Left forelimb (tissue), 1 donor: ENCODE measurements at regions not wholly inside any gene's neighbourhood (a gene's known extent, or its start where the extent isn't known, plus 50 kb on each side); places are given as distances from the start of the nearest gene placed in this dataset.
A peak's percentile ranks its signal among the peaks of the same experiment; 100 is the strongest.
"Not testable (repeated sequence)": the region's sequence is repeated elsewhere in the genome, so short reads cannot be mapped to it uniquely, and the experiment has no call there.

Experiments
- DNase-seq: peaks from one replicate; pipeline ENCODE4 v3.0.0-alpha.2; 2018; ENCODE audit warnings: low spot score

DNA sequence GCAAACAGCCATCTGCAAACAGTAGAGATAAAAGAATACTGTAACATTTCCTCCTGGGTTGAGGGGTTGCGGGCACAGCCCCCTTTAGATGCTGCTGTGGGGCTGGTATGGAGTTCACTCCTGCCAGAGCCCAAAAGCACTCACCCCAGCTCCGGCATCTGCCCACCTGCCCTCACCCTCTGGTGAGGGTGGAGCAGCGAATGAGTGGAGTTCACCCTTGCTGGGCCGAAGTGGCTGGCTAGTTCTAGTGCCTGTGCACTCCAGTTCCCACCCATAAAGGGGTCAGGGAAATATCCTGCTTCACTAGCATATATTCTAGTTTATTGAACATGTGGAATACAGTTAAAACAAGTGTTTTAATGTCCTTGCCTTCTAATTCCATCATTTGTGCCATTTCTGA, 209.7 kb upstream of the SGO1 start:
- DNase-seq, result no peak

DNA sequence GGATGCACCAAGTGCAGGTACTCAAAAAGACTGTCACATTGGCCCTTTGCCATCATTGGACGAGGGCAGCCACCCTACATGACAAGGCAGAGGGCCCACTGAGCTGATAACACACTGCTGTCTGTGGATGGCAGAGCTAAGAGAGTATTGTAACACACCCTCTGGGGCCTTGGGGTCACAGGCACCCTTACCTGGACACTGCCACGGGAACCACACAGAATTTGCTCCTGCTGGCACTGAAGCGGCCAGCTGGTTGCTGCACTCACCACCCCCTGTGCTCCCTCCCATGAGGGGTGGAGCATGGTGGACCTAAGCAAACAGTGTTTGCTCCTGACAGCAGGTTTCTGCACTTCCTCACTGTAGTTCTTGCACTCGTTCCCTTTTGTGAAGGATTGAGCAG, 208.2 kb upstream of the SGO1 start:
- no peak for DNase-seq

DNA sequence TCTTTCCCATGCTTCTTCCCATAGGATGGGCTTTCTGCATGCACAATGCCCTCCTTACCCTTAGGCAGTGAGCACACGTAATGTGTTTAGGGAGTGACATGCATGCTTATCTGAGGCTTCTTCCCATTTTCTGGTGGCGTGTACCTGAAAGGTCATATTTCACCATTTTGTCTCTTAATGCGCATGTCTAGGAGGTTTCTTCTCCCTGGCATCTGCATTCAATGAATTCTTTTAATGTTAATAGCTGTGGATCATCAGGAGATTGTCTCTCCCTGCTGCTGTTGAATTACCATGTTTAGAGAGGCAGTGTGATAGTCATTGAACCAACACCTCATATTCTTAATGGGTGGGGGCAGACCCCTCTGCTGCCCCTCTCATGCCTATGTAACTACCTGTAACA, 205.6 kb upstream of the SGO1 start:
- no peak for DNase-seq

DNA sequence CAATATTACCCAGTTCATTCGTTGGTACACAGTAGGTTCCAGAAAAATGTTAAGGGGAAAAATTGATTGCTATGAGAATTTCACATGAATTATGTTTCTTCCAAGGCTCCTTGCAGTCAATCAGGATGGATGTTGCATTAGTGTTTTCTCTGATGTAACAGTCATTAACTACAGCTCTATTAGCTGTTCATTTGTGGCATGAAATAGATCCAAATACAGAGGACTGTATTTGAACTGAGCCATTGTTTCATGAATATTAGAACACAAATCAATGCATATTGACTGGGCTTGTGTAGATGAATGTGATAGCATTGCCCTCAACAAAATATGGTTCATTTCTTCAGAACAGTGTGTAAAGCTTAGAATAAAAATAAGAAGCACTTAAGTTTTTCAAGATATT, 203.0 kb upstream of the SGO1 start:
- DNase-seq, result no peak

DNA sequence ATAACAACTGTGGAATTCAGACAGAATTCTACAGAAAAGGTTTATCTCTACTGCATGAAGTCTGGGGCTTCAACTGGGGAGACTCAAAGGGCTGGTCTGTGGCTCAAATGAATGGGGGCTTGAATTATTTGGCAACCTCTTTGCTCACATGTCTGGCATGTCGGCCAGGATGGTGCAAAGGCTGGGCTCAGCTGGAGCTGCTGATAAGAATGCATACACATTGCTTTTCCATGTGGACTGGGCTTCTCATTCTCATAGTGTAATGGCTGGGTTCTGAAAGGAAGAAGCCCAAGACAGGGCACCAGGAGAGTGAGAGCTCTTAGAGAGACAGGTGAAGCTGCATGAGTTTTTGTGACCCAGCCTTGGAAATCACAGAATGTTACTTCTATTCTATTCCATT, 194.3 kb upstream of the SGO1 start:
- no peak for DNase-seq

DNA sequence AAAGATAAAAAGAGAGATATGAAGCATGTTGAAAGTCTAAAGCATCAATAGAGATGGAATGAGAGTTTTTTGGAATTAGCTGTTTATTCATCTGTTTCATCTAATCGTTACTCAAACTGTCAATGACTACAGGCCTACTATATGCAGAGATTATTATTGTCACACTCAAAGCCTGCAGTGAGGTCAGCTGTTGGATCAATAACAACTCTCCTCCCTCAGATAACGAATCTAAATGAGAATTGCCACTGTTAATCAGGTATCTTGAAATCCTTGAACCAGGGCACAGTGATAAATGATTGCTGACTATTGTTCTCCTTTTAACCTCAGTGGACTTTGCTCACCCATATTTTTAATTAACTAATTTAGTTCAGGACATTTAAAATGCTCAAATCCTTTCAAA, 192.3 kb upstream of the SGO1 start:
- no peak for DNase-seq

DNA sequence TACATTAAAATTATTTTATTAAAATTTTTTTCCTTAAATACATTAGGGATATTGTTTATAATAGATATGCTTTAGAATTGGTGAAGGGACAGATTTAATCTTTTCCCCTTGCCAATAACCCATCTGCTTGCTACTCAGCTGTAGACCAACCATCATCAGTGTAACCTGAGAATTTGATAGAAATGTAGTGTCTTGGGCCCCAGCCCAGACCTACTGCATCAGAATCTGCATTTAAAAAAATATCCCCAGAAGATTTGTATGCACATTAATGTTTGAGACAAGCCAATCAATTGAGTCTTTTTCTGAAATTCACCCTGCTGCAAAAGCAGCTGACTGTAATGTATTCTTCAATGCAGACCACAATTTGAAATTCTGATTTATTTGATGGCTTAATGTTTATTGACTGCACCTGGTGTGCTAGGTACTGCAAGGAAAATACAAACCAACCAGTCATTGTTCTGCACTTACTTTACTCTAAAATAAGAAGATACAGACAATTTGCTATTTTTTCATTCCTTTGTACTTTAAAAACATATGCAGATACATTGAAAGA, 190.7 kb upstream of the SGO1 start:
- DNase-seq, result no peak

DNA sequence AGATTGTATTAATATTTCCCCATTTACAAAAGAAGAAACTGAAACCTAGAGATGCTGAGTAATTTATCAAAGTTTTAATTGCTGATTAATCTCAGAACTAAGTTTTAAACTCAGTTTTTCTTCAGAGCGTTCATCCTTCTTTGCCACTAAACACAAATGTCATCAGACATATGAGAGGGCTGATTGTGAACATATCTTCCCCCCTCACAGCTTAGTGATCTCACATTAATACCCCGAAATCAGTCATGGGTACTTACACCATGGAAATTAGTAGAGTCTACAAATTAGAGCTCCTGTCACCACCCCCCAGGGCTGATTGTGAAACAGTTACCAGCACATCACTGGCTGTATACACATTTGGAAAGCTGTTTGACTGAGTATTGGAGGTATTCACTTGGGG, 189.3 kb upstream of the SGO1 start:
- DNase-seq, result no peak

DNA sequence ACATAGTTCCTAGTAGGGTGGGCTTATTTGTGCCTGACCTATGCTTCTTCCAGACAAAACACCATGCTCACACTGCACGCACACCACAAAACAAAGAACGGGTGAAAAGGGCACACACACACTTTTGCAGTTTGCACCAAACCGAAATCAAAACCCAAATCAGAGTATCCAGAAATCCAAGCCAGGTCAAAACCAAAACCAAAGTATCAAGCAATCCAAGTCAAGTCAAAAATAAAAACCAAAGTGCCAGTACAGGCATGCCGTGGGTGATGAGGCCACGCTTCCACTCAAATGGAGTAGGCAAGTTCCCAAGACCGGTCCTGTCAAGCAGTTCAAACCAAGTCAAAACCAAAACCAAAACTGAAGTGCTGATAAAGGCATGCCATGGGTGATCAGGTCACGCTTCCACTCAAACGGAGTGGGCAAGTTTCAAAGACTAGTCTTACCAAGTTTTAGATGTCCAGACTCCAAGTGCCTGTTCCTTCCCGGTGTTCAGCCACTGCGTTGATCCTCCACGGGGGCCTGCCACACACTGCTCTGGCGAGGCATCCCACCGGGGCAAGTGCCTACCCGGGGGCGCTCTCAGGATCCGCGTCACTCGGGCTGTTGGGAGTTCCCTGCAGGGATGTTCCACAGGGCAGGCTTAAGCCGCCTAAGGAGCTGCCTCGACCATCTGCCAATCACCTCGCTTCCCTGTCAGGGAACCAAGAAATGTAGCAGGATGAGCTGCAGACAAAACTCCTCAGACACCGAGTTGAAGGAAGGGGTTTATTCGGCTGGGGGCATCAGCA, 184.5 kb upstream of the SGO1 start:
- DNase-seq, result not testable (repeated sequence)

DNA sequence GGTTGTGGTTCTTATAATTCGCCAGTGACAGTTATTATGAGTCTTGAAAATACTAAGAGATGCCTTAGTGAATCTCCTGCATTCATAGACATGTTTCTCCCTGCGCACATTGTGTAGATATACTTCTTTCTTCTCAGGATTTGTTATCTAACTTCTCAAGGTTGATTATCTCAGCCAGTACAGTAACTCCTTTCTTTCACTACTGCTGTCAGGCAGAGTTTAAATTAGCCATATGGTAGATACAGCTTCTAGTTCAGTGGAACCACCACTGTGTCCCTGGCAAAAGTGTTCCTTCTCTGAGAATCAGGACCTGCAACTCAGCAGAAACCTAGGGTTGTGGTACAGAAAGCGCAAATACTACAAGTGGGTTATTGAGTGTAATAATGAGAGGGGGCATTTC, 175.0 kb upstream of the SGO1 start:
- no peak for DNase-seq

DNA sequence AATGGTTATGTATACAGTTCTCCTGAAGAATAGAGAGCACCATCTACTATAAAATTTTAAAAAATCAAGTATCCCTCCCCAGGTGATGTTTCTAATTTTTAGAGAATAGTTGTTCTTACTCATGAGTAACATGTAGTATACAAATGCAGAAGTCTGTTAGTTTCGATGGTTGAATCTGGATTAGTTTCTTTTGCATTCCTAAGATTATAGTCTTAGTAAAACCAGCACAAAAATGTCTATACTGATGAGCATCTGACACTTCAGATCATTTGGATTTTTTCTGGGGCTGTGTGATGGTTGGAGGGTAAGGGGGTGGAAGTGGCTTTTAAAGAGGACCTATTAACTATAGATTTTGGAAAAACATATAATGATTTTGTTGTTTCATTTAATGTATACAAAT, 167.3 kb upstream of the SGO1 start:
- DNase-seq, result no peak

DNA sequence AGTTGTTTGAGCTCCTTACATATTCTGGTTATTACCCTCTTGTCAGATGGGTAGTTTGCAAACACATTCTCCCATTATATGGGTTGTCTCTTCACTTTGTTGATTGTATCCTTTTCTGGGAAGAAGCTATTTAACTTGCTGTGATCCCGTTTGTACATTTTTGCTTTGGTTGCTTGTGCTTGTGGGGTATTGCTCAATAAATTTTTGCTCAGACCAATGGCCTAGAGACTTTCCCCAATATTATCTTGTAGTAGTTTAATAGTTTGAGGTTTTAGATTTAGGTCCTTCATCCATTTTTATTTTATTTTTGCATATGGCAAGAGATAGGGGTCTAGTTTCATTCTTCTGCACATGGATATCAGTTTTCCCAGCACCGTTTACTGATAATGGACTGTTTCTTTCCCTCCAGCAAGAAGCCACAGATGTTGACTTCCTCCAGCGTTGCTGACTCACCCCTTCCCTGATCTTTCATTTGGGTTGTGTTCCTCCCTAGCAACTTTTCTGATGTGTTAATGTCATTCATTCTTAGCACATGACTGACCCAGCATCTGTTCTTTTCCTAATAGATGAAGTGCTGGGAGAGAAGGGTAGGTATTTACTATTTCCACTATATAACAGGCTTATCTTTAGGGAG, 166.7 kb upstream of the SGO1 start:
- DNase-seq, result no peak

DNA sequence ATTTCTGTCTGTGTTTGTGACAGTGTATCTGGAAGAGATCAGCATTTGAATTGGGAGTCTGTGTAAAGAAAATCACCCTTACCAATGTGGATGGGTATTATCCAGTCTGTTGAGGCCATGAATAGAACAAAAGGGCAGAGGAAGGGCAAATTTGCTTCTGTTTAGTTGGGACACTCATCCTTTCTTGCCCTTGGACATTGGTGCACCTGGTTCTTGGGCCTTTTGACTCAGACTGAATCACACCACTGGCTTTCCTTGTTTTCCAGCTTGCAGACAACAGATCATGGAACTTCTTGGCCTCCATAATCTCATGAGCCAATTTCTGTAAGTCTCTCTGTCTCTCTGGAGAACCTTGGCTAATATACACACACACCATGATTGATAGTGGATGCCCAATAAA, 164.4 kb upstream of the SGO1 start:
- DNase-seq, result no peak

DNA sequence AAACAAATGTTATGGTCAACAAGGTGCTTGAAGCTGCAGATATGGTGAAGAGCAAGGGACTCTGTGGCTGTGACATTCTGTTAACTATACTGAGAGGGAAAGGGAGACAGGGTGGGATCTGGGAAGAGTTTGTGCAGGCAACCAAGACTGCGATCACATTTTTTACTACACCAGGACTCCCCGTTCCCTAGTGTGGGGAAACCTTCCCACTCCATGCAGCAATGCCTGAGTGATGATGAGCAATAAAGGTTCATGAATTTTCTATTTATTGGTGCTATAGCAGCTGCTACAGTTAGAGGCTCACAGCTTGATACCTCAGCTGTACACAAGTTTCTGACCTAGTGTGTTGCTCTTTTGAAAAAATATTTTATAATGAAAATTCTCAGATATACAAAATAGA, 160.9 kb upstream of the SGO1 start:
- DNase-seq, result no peak

DNA sequence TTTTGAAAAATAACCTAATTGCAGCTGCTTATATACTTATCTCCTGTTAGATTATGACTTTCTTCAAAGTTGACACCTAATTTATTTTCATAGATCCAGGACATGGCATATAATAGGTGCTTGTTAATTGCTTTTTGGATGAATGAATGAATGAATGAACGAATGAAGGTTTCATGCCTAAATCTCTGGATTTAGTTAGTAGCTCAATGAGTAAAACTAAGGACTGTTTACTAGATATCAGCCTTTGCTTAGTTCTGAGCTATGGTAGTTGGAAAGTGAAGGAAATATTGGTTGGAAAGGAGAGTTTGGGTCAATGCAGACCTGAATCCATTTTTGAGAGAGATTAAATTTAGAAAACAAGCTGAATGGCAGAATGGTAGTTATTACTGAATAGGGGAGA, 160.4 kb upstream of the SGO1 start:
- DNase-seq, result no peak

DNA sequence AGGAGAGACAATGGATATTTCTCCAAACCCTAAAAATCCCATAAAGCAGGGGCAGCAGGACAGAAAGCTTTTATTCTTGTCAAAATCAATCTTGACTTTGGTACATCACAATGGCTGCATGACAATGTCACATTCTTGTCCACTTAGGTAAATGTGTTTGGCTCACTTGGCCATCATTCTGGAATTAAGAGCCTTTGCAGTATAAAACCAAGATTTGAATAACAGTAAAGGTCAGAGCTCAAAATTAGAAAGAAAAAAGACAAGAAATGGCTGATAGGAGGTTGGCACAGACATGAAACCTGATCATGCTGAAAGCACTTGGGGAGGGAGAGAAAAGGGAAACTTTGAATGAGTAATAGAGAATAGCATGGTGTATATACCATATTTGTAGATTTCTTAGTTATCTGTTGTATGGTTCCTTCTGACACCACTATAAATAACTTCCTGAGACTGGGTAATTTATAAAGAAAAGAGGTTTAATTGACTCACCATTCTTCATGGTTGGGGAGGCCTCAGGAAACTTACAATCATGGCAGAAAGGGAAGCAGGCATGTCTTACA, 158.5 kb upstream of the SGO1 start:
- no peak for DNase-seq

DNA sequence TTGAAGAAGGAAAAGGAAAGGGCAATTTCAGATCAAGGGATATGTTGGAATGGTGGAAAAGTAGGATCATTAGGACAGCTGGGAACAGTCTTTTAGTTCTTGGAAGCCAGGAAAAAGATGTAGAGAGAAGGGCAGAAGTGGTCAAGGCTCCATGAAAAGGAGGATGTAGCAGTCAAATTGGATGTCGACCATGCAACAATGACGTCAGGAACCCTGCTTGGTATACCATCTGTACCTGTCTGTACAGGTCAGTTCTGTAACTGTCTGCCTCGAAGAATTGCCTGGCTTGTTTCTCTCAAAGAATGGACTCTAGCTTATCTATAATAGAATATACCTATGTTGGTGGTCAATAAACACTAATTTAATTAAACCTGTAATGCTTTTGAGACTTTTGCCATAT, 157.8 kb upstream of the SGO1 start:
- DNase-seq, result no peak

DNA sequence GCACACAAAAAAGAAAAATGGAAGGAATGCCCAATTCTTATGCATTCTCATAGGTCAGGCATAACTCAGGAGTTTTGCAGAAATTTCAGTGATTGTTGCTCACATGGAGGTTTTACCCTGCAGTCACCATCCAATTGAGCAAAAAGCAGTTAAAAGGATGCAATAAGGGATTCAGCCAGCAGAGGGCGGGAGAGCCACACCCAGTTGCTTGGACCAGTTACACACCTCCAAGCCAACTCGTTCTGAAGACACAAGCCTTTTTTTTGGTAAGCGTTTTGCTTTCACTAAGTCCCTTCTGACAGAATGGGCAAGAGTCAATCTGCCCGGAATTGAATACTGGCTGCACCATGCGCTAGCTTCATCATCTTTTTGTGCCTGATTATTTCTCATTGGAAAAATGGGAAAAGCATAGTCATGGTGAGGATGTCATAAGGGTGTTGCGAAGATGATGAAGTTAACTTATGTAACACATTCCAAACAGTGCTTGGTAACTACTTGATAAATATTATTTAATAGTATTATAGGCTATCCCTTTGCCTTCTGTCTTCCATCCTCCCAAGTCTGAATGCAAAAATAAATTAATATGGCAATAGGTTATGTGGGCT, 154.4 kb upstream of the SGO1 start:
- DNase-seq, result peak; percentile 84

DNA sequence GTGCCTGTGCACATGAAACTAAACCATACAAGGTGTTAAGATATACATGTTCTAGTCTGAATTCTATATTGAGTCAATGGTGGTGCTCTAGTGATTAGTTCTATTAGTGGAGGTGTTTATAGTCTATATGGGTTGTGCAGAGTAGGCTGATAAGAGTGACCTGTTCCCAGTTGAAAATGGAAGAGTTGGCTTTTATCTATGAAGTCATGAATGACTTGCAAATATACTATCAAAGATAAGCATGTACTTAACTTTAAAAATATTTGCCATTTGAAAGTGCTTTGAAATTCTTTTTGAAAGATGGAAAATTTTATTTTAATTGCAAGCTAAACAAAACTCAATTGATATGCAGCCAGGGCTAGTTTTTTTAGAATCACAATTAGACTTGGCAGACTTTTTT, 150.6 kb upstream of the SGO1 start:
- DNase-seq, result no peak

DNA sequence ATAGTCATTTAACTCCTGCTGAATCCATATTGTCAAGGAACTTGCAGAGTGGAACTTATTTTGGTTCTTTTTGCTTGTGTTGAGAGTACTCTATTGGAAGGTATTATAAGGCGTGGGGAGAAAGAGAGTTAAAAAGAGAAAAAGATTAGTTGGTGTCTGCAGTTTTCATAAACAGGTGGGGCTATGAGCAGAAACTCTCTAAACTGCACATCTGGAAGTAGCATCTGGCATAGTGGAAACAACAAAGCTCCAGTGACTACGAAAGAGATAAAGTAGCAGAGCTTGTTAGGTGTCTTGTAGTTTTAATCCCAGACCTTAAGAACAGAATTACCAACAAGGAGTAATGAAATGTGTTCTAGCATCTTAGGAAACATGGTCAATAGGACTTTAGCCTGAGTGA, 148.8 kb upstream of the SGO1 start:
- no peak for DNase-seq

DNA sequence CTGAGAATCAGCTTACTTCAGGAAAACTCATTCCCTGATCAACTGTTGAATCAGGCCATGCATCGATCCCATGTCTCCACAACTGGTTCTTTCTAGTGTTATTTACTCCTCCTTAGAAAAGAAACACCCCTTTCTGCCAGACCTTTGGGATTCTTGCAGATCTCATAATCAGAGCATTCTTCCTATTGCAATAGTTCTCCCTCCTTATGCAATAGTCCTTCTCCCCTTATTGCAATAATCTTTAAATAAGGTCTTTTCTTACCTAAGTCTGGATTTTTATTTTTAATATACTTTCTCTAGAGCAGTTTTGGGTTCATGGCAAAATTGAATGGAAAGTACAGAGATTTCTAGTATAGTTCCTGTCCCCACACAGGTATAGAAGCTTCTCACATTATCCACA, 141.9 kb upstream of the SGO1 start:
- no peak for DNase-seq

DNA sequence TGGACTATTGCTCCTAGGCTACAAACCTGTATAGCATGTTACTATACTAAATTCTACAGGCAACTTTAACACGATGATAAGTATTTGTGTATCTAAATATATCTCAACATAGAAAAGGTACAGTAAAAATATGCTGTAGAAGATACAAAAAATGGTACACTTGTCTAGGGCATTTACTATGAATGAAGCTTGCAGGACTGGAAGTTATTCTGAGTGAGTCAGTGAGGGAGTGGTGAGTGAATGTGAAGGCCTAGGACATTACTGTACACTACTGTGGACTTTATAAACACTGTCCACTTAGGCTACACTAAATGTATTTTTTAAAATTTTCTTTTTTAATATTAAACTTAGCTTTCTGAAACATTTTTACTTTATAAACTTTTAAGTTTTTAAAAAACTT, 140.5 kb upstream of the SGO1 start:
- DNase-seq, result no peak

DNA sequence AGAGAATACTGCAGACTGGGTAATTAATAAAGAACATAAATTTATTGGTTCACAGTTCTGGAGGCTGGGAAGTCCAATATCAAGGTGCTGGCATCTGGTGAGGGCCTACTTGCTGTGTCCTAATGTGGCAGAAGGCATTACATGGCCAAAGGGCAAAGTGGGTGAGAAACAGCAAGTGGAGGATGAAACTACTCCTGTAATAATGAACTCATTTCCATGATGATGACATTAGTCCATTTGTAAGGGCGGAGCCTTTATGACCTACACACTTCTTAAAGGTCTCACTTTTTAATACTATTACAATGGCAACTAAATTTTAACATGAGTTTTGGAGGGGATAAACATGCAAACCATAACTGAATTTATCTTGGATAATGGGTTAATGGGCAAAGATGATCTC, 139.6 kb upstream of the SGO1 start:
- DNase-seq, result no peak
